HepG2 (cell line): ENCODE measurements at regions not wholly inside any gene's neighbourhood (a gene's known extent, or its start where the extent isn't known, plus 50 kb on each side); places are given as distances from the start of the nearest gene placed in this dataset.

ENCODE experiments used
- ATAC-seq: fragments of 200-7000 bp; cut with Tn5 transposase; 3 replicates; pipeline ENCODE4 v1.9.1; 2020; ENCODE audit warnings: mild to moderate bottlenecking, moderate library complexity
- BruUV-seq: library from RNA; stranded (reverse); fragments of 400-500 nt; replicated peaks from 2 replicates; lab custom pipeline; 2021; lab: Mats Ljungman, UMichigan
- CTCF ChIA-PET: fragments of 300-600 bp; formaldehyde crosslinking; extraction: SDS; loops from one replicate; lab custom pipeline; 2021; ENCODE audit warnings: low total read pairs, inconsistent platforms, low intra/inter-chr PET ratio; lab: Yijun Ruan, JAX
- POLR2A ChIA-PET: fragments of 350-600 bp; sonication (Branson Sonifier 250); formaldehyde crosslinking; loops from one replicate; lab custom pipeline; 2020; ENCODE audit warnings: antibody characterized with exemption, inconsistent platforms; lab: Yijun Ruan, JAX
- DNase-seq: peaks from one replicate; pipeline ENCODE4 v3.0.0-alpha.2; 2015; ENCODE audit warnings: low spot score
- FAIRE-seq: peaks from 3 replicates; lab custom pipeline; 2011; peaks lifted over from hg19 to GRCh38; lab: Jason Lieb, UNC
- H2AFZ ChIP-seq: one replicate; pipeline ENCODE4 v1.6.1; 2011; ENCODE audit warnings: low read length, inconsistent platforms
- H3K27ac ChIP-seq: fragments of 300-600 bp; 3 replicates; pipeline ENCODE4 v1.8.0; 2011; ENCODE audit warnings: mixed run types, mild to moderate bottlenecking, mixed read lengths, low read length, inconsistent platforms; ENCODE audit not compliant: insufficient read depth; ENCODE audit errors: extremely low read length
- H3K27me3 ChIP-seq, 2 experiments: fragments of 200-600 bp in 1 of 2; 2 replicates in 1 of 2; 3 replicates in 1 of 2; pipeline versions ENCODE4 v1.6.0 to v1.8.0; 2011; ENCODE audit warnings: low read length in 2 of 2, mild to moderate bottlenecking in 2 of 2, moderate library complexity in 2 of 2, inconsistent platforms in 1 of 2; ENCODE audit not compliant: insufficient read depth in 2 of 2, control insufficient read depth in 1 of 2
- H3K36me3 ChIP-seq, 2 experiments: fragments of 200-600 bp in 1 of 2; replicated peaks in 1 of 2; 2 replicates in 1 of 2; 3 replicates in 1 of 2; pipeline versions ENCODE4 v1.5.1 to v1.8.0; 2011; ENCODE audit warnings: low read length in 2 of 2, inconsistent platforms in 1 of 2; ENCODE audit not compliant: insufficient read depth in 2 of 2, control insufficient read depth in 1 of 2
- H3K4me1 ChIP-seq: 2 replicates; pipeline ENCODE4 v1.5.1; 2012; ENCODE audit warnings: low read length, inconsistent platforms; ENCODE audit not compliant: insufficient read depth
- H3K4me2 ChIP-seq: 2 replicates; pipeline ENCODE4 v1.6.0; 2011; ENCODE audit warnings: low read depth, low read length, inconsistent platforms
- H3K4me3 ChIP-seq, 3 experiments: fragments of 200-600 bp in 1 of 3; sonication (generic), shearing (Covaris generic) in 1 of 3; replicated peaks in 1 of 3; 2 replicates each; pipeline ENCODE4 v1.5.1; 2011 to 2016; ENCODE audit warnings: low read length in 3 of 3, inconsistent platforms in 2 of 3, low read depth in 2 of 3, mild to moderate bottlenecking in 2 of 3, control low read depth in 1 of 3, mixed read lengths in 1 of 3; ENCODE audit not compliant: insufficient read depth in 1 of 3
- H3K79me2 ChIP-seq: one replicate; pipeline ENCODE4 v1.6.1; 2011; ENCODE audit warnings: low read length, inconsistent platforms; ENCODE audit not compliant: insufficient read depth
- H3K9ac ChIP-seq: 2 replicates; pipeline ENCODE4 v1.6.0; 2011; ENCODE audit warnings: mild to moderate bottlenecking, low read depth, low read length, inconsistent platforms; ENCODE audit not compliant: insufficient read depth
- H3K9me3 ChIP-seq: 2 replicates; pipeline ENCODE4 v1.5.1; 2012; ENCODE audit warnings: mild to moderate bottlenecking, low read length
- H4K20me1 ChIP-seq: 2 replicates; pipeline ENCODE4 v1.6.0; 2011; ENCODE audit warnings: inconsistent platforms, mild to moderate bottlenecking, low read length, moderate library complexity; ENCODE audit not compliant: insufficient read depth
- AKAP8 ChIP-seq: sonication (generic); formaldehyde crosslinking; IDR thresholded peaks from 2 replicates; pipeline ENCODE4 v1.5.1; 2020; ENCODE audit warnings: mild to moderate bottlenecking, missing genetic modification reagents
- CREM ChIP-seq, 2 experiments: sonication (generic) in 1 of 2; formaldehyde crosslinking in 1 of 2; IDR thresholded peaks; 2 replicates each; pipeline versions ENCODE4 v1.4.0 to v1.6.1; 2016 to 2020; ENCODE audit warnings: antibody characterized with exemption in 1 of 2, mild to moderate bottlenecking in 1 of 2, missing genetic modification reagents in 1 of 2
- HDAC6 ChIP-seq: fragments of 200-600 bp; sonication (generic); IDR thresholded peaks from 2 replicates; pipeline ENCODE4 v1.7.0; 2017; ENCODE audit warnings: mild to moderate bottlenecking, antibody characterized with exemption, low read length, low read depth
- MTF1 ChIP-seq: sonication (generic); formaldehyde crosslinking; IDR thresholded peaks from 2 replicates; pipeline ENCODE4 v1.5.0; 2020; ENCODE audit warnings: missing genetic modification reagents
- MYC ChIP-seq: sonication (generic); formaldehyde crosslinking; IDR thresholded peaks from 2 replicates; pipeline ENCODE4 v1.9.0; 2021; ENCODE audit warnings: missing genetic modification reagents, borderline replicate concordance
- NRL ChIP-seq: sonication (generic); formaldehyde crosslinking; IDR thresholded peaks from 2 replicates; pipeline ENCODE4 v1.5.0; 2020; ENCODE audit warnings: missing genetic modification reagents, mild to moderate bottlenecking, moderate library complexity, borderline replicate concordance
- RFX5 ChIP-seq: IDR thresholded peaks from 2 replicates; pipeline ENCODE4 v1.6.1; 2011; ENCODE audit warnings: low read depth, low read length, improper control_type of control experiment
- SRSF9 ChIP-seq: fragments of 200-400 bp; formaldehyde crosslinking; IDR thresholded peaks from 2 replicates; pipeline ENCODE4 v1.6.1; 2018; ENCODE audit warnings: borderline replicate concordance, mild to moderate bottlenecking, low read depth, low read length; ENCODE audit not compliant: insufficient read depth, poor library complexity, severe bottlenecking
- ZNF3 ChIP-seq: IDR thresholded peaks from 2 replicates; pipeline ENCODE4 v1.7.0; 2017; ENCODE audit warnings: inconsistent platforms
- WGBS: methylation state at CpG from one replicate; pipeline ENCODE4 v1.1.6; 2017; ENCODE audit warnings: low lambda C conversion rate; 5-methylcytosine and 5-hydroxymethylcytosine counted together
- in situ Hi-C: cut with HindIII; loops from 2 replicates; pipeline ENCODE4 v1.10.0; 2017; ENCODE audit warnings: low pct_unique_long_range_greater_than_20kb; ENCODE audit not compliant: extremely low pct_ligation_motif_present
- intact Hi-C: fragments of 100-400 bp; cut with micrococcal nuclease; formaldehyde crosslinking; loops from one replicate; pipeline ENCODE4 v1.10.0; 2022; ENCODE audit not compliant: unreplicated experiment
- TF ChIP-seq, protein P1 (sequence below): sonication (generic); formaldehyde crosslinking; IDR thresholded peaks from 2 replicates; pipeline ENCODE4 v1.4.0; 2020; ENCODE audit warnings: missing genetic modification reagents, mild to moderate bottlenecking, borderline replicate concordance
- TF ChIP-seq, protein P2 (sequence below): sonication (generic); formaldehyde crosslinking; IDR thresholded peaks from 2 replicates; pipeline ENCODE4 v1.5.1; 2020; ENCODE audit warnings: missing genetic modification reagents, mild to moderate bottlenecking, borderline replicate concordance
- TF ChIP-seq, protein P3 (sequence below): sonication (generic); formaldehyde crosslinking; IDR thresholded peaks from 2 replicates; pipeline ENCODE4 v1.5.1; 2020; ENCODE audit warnings: mild to moderate bottlenecking, missing genetic modification reagents, moderate library complexity
- TF ChIP-seq, protein P4 (sequence below): sonication (generic); formaldehyde crosslinking; conservative IDR thresholded peaks from 2 replicates; pipeline ENCODE4 v1.8.0; 2022; ENCODE audit warnings: mild to moderate bottlenecking, moderate library complexity, missing genetic modification reagents

DNA sequence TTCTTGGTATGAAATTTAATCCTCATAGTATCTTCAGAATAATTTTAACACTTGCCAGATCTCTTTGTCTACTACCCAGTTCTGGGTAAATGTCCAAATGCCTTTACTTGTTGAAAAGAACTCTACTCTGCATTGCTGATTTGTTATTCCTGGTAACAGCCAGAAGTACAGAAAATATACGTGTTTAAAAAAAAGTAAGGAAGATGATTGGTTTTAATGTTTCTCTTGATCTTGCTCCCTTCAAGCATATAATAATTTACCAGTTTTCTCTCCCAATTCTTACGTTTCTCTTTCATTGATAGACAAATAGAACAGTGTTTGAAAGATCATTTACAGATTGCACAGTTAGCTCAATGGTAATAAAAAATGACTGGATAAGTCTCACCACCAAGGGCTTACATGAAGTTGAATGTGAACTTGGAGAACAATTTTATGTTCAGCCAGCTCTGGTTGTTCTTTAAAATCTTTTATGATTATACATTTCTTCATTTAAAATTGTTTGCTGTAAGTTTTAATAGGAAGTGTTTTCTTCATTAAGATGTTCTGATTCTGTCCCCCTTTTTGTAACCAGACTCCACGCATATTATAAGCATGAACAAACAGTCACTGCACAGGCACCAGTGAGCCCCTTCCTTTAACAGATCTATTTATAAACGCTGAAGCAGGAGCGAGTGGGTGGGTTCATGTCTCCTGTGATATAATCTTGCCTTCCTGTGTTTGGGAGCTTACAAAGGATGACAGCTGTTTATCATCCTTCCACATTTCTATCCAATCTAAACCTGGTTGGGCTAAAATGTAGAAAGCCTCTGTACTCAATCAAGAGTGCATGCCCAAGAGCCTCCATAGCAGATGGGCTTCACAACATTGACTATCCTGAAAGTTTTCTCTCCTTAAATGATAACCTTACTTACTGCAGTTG is 299.5 kb downstream of the PRL start:
- H3K4me1 ChIP-seq, result no peaks in the 10 kb centered on the region
- POLR2A ChIA-PET, result no interaction called here
- H3K9me3 ChIP-seq, result no peaks in the 10 kb centered on the region
- H3K27ac ChIP-seq, result no peak overlapping the region
- intact Hi-C loops (no loop called here), in situ Hi-C loops (no loop called here)
- 14% methylated on average over 5 of the region's 5 CpGs for WGBS
- H4K20me1 ChIP-seq, result no peaks in the 10 kb centered on the region
- no peak overlapping the region for H3K4me3 ChIP-seq
- no peaks in the 10 kb centered on the region; a peak in 1 of 5 replicates for H3K27me3 ChIP-seq
- DNase-seq (no peak), ATAC-seq (no peak), FAIRE-seq (no peak)
- no peaks in the 10 kb centered on the region for H3K79me2 ChIP-seq
- CTCF ChIA-PET, result no interaction called here
- BruUV-seq, result no TSS peak
- no peak overlapping the region for H2AFZ ChIP-seq
- H3K36me3 ChIP-seq, result no peaks in the 10 kb centered on the region
- no peak overlapping the region for H3K9ac ChIP-seq
- no peak overlapping the region for H3K4me2 ChIP-seq
- TF ChIP-seq CREM (IDR thresholded peaks at IDR 0.05) (no peak), CREM (CRISPR knock-in tag; IDR thresholded peaks at IDR 0.05) (no peak), MYC (CRISPR knock-in tag) (no peak), NRL (CRISPR knock-in tag) (no peak), ZNF3 (no peak), HDAC6 (no peak), AKAP8 (CRISPR knock-in tag) (no peak), RFX5 (no peak), SRSF9 (no peak), MTF1 (CRISPR knock-in tag) (no peak)
- TF ChIP-seq, protein P1, sequence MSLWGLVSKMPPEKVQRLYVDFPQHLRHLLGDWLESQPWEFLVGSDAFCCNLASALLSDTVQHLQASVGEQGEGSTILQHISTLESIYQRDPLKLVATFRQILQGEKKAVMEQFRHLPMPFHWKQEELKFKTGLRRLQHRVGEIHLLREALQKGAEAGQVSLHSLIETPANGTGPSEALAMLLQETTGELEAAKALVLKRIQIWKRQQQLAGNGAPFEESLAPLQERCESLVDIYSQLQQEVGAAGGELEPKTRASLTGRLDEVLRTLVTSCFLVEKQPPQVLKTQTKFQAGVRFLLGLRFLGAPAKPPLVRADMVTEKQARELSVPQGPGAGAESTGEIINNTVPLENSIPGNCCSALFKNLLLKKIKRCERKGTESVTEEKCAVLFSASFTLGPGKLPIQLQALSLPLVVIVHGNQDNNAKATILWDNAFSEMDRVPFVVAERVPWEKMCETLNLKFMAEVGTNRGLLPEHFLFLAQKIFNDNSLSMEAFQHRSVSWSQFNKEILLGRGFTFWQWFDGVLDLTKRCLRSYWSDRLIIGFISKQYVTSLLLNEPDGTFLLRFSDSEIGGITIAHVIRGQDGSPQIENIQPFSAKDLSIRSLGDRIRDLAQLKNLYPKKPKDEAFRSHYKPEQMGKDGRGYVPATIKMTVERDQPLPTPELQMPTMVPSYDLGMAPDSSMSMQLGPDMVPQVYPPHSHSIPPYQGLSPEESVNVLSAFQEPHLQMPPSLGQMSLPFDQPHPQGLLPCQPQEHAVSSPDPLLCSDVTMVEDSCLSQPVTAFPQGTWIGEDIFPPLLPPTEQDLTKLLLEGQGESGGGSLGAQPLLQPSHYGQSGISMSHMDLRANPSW, result no peak
- TF ChIP-seq, protein P2, sequence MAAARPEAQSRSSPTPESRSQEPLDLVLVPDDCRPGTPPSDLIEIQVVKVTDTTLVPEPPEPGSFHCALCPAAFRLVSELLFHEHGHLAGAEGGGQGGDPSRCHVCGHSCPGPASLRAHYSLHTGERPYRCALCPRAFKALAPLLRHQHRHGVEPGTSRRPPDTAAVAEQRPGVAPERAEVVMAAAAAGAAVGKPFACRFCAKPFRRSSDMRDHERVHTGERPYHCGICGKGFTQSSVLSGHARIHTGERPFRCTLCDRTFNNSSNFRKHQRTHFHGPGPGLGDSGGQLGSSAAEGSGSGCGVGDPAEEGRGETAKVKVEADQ (CRISPR knock-in tag), result no peak
- TF ChIP-seq, protein P3, sequence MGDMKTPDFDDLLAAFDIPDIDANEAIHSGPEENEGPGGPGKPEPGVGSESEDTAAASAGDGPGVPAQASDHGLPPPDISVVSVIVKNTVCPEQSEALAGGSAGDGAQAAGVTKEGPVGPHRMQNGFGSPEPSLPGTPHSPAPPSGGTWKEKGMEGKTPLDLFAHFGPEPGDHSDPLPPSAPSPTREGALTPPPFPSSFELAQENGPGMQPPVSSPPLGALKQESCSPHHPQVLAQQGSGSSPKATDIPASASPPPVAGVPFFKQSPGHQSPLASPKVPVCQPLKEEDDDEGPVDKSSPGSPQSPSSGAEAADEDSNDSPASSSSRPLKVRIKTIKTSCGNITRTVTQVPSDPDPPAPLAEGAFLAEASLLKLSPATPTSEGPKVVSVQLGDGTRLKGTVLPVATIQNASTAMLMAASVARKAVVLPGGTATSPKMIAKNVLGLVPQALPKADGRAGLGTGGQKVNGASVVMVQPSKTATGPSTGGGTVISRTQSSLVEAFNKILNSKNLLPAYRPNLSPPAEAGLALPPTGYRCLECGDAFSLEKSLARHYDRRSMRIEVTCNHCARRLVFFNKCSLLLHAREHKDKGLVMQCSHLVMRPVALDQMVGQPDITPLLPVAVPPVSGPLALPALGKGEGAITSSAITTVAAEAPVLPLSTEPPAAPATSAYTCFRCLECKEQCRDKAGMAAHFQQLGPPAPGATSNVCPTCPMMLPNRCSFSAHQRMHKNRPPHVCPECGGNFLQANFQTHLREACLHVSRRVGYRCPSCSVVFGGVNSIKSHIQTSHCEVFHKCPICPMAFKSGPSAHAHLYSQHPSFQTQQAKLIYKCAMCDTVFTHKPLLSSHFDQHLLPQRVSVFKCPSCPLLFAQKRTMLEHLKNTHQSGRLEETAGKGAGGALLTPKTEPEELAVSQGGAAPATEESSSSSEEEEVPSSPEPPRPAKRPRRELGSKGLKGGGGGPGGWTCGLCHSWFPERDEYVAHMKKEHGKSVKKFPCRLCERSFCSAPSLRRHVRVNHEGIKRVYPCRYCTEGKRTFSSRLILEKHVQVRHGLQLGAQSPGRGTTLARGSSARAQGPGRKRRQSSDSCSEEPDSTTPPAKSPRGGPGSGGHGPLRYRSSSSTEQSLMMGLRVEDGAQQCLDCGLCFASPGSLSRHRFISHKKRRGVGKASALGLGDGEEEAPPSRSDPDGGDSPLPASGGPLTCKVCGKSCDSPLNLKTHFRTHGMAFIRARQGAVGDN (CRISPR knock-in tag), result no peak
- TF ChIP-seq, protein P4, sequence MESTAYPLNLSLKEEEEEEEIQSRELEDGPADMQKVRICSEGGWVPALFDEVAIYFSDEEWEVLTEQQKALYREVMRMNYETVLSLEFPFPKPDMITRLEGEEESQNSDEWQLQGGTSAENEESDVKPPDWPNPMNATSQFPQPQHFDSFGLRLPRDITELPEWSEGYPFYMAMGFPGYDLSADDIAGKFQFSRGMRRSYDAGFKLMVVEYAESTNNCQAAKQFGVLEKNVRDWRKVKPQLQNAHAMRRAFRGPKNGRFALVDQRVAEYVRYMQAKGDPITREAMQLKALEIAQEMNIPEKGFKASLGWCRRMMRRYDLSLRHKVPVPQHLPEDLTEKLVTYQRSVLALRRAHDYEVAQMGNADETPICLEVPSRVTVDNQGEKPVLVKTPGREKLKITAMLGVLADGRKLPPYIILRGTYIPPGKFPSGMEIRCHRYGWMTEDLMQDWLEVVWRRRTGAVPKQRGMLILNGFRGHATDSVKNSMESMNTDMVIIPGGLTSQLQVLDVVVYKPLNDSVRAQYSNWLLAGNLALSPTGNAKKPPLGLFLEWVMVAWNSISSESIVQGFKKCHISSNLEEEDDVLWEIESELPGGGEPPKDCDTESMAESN, result no peak
